Lower leg skin (tissue), 4 donors: ENCODE measurements at regions not wholly inside any gene's neighbourhood (a gene's known extent, or its start where the extent isn't known, plus 50 kb on each side); places are given as distances from the start of the nearest gene placed in this dataset.

Source experiments
- DNase-seq, 2 donors: peaks; one replicate each; pipeline ENCODE4 v3.0.0-alpha.2; 2019; ENCODE audit warnings: low spot score in 2 of 2
- H3K4me3 ChIP-seq: fragments of 200-600 bp; sonication (generic); 2 replicates; pipeline ENCODE4 v1.5.1; 2017; ENCODE audit warnings: mild to moderate bottlenecking, low read depth; ENCODE audit not compliant: poor library complexity, severe bottlenecking
- CTCF ChIP-seq, 3 donors: fragments of 450-650 bp; IDR thresholded peaks; one replicate each; pipeline ENCODE4 v1.5.1; 2016; ENCODE audit warnings: antibody characterized with exemption in 3 of 3, mild to moderate bottlenecking in 3 of 3, moderate library complexity in 2 of 3
- POLR2A ChIP-seq, 2 donors: fragments of 450-650 bp; IDR thresholded peaks; one replicate each; pipeline ENCODE4 v1.6.1; 2016 to 2017; ENCODE audit warnings: antibody characterized with exemption in 2 of 2, mild to moderate bottlenecking in 1 of 2, moderate library complexity in 1 of 2
- WGBS, 2 donors: methylation state at CpG; one replicate each; pipeline ENCODE4 v1.1.5; 2018; 5-methylcytosine and 5-hydroxymethylcytosine counted together
- intact Hi-C: fragments of 100-400 bp; cut with DNase I; formaldehyde crosslinking; loops from one replicate; pipeline ENCODE4 v1.15.0; 2023; ENCODE audit warnings: low total_unique reads

GRCh38 chr10:61289813-61290212 is 163.4 kb downstream of the TMEM26 start:
- intact Hi-C loops: loop anchor here (10.0 kb wide), 2 partner anchors 145 to 475 kb away; no protein-coding TSS in a partner anchor
- 93 to 97% methylated on average over 2 of the region's 2 CpGs for WGBS, 2 donors
- TF ChIP-seq CTCF (IDR thresholded peaks at IDR 0.05): no peak
- no peak for TF ChIP-seq POLR2A (IDR thresholded peaks at IDR 0.05)
- no peak overlapping the region for H3K4me3 ChIP-seq
- DNase-seq: no peak

GRCh38 chr10:61286686-61287085 is 166.5 kb downstream of the TMEM26 start:
- TF ChIP-seq CTCF (IDR thresholded peaks at IDR 0.05): no peak
- no peak overlapping the region for H3K4me3 ChIP-seq
- DNase-seq: no peak
- 74 to 81% methylated on average over 3 of the region's 3 CpGs for WGBS, 2 donors
- intact Hi-C loops: loop anchor here (10.0 kb wide), 2 partner anchors 142 to 472 kb away; no protein-coding TSS in a partner anchor

- TF ChIP-seq POLR2A (IDR thresholded peaks at IDR 0.05): no peak
- TF ChIP-seq CTCF (IDR thresholded peaks at IDR 0.05): no peak
- no peak overlapping the region for H3K4me3 ChIP-seq
- 58 to 59% methylated on average over 5 to 6 of the region's 6 CpGs for WGBS, 2 donors
- intact Hi-C loops: loop anchor here (10.0 kb wide), 2 partner anchors 141 to 471 kb away; no protein-coding TSS in a partner anchor
- no peak for DNase-seq
These were observed 167.4 kb downstream of the TMEM26 start for GRCh38 chr10:61285749-61286148.

- DNase-seq: no peak
- intact Hi-C loops: loop anchor here (10.0 kb wide), 2 partner anchors 140 to 470 kb away; no protein-coding TSS in a partner anchor
- WGBS, 2 donors: 1 to 5% methylated on average over 5 of the region's 5 CpGs
- TF ChIP-seq POLR2A (IDR thresholded peaks at IDR 0.05) (no peak), CTCF (IDR thresholded peaks at IDR 0.05) (no peak)
- H3K4me3 ChIP-seq: no peak overlapping the region
These were observed 168.8 kb downstream of the TMEM26 start for GRCh38 chr10:61284222-61284890.

- H3K4me3 ChIP-seq: no peak overlapping the region
- TF ChIP-seq CTCF (IDR thresholded peaks at IDR 0.05) (no peak), POLR2A (IDR thresholded peaks at IDR 0.05) (no peak)
- WGBS, 2 donors: 49 to 59% methylated on average over 3 of the region's 3 CpGs
- DNase-seq: no peak
- intact Hi-C loops: loop anchor here (10.0 kb wide), 2 partner anchors 139 to 469 kb away; no protein-coding TSS in a partner anchor
These were observed 169.5 kb downstream of the TMEM26 start for GRCh38 chr10:61283481-61284221.
